WERI-Rb-1 (cell line): ENCODE measurements at regions not wholly inside any gene's neighbourhood (a gene's known extent, or its start where the extent isn't known, plus 50 kb on each side); places are given as distances from the start of the nearest gene placed in this dataset.
"Not testable (repeated sequence)": the region's sequence is repeated elsewhere in the genome, so short reads cannot be mapped to it uniquely, and the experiment has no call there.

Experiments
- DNase-seq: peaks from one replicate; pipeline ENCODE4 v3.0.0-alpha.2; 2020
- H3K27ac ChIP-seq: fragments of 250-450 bp; sonication (Bioruptor Pico); 2 replicates; pipeline ENCODE4 v1.5.1; 2020; ENCODE audit warnings: mild to moderate bottlenecking, moderate library complexity
- H3K27me3 ChIP-seq: fragments of 250-450 bp; sonication (Bioruptor Pico); 2 replicates; pipeline ENCODE4 v1.5.1; 2021; ENCODE audit warnings: mild to moderate bottlenecking, low read depth, moderate library complexity; ENCODE audit not compliant: insufficient read depth, severe bottlenecking
- H3K36me3 ChIP-seq: fragments of 250-450 bp; sonication (Bioruptor Pico); 2 replicates; pipeline ENCODE4 v1.5.1; 2020; ENCODE audit warnings: mild to moderate bottlenecking, moderate library complexity
- H3K4me3 ChIP-seq: 2 replicates; pipeline ENCODE4 v1.5.1; 2011; ENCODE audit warnings: low read depth, mild to moderate bottlenecking, control low read depth, low read length
- H3K9me3 ChIP-seq: fragments of 250-450 bp; sonication (Bioruptor Pico); 2 replicates; pipeline ENCODE4 v1.5.1; 2021; ENCODE audit warnings: mild to moderate bottlenecking, moderate library complexity; ENCODE audit not compliant: severe bottlenecking
- CTCF ChIP-seq: IDR thresholded peaks from 2 replicates; pipeline ENCODE4 v1.5.1; 2011; ENCODE audit warnings: low read depth, mild to moderate bottlenecking, control low read depth, inconsistent platforms, low read length

- Histone ChIP-seq H3K27ac (no peak overlapping the region), H3K36me3 (no peaks in the 10 kb centered on the region), H3K9me3 (no peaks in the 10 kb centered on the region), H3K4me3 (no peak overlapping the region), H3K27me3 (peaks cover 55% of the 10 kb centered on the region)
- TF ChIP-seq CTCF = no peak
- DNase-seq = no peak
Measured at GRCh38 chr2:107511970-107512789, 314.5 kb upstream of the RGPD4 start.

DNA sequence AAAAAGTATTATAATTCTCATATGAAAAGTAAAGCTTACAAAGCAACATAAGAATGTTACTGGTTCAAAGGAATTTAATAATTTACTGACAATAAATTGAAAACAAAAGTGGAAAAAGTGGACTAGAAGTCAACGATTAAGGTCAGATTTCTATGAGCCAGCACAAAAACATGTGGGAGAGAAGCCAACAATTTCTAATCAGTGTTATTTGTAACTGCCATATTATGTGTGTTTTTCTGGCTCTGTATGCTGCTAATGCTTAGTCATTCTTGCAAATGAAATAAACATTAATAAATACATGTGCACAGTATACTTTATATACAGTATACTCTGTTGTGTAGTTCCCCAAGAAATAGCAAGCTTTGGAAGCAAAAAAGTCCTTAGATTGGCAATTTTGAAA, 301.3 kb upstream of the RGPD4 start:
- H3K27me3 ChIP-seq = peaks cover 8% of the 10 kb centered on the region
- no peak overlapping the region for H3K27ac ChIP-seq
- TF ChIP-seq CTCF = no peak
- H3K9me3 ChIP-seq = no peaks in the 10 kb centered on the region
- no peaks in the 10 kb centered on the region for H3K36me3 ChIP-seq
- no peak overlapping the region for H3K4me3 ChIP-seq
- no peak for DNase-seq

DNA sequence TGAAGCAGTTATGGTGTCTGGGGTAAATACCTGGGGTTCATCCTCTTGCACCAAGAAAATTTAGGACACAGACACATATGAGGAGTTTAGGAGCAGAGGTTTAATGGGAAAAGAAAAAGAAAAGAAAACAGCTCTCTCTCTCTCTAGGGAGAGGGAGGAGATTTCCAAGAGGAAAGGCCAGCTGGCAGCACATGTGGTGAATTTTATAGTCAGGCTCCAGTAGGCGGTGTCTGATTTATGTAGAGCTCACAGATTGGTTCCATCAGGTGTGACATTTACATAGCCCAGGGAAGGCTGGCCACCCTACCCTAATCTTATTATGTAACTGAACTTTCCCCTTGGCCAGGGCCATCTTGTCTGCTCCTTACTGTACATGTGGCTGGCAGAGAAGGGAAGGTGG, 297.5 kb upstream of the RGPD4 start:
- no peak for TF ChIP-seq CTCF
- Histone ChIP-seq H3K4me3 (no peak overlapping the region), H3K27me3 (peaks cover 23% of the 10 kb centered on the region), H3K36me3 (no peaks in the 10 kb centered on the region), H3K9me3 (no peaks in the 10 kb centered on the region), H3K27ac (no peak overlapping the region)
- no peak for DNase-seq

DNA sequence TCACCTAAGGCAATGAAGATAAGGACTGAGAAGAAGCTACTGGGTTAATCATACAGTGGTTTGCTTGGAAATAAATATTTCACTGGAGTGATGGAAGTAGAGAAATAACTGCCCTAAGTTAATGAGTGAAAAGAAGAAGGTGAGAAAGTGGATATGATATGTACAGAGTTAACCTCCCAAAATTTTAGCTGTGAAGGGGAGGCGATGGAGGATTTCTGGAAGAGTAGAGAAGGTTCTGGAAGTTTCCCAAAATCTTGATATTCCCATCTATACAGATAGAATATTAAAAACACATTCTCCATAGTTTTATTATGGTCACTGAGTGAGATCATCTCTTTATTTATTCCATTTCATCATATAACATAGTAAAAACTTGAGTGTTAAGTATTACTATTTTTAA, 296.6 kb upstream of the RGPD4 start:
- Histone ChIP-seq H3K27ac (no peak overlapping the region), H3K9me3 (no peaks in the 10 kb centered on the region), H3K27me3 (peaks cover 32% of the 10 kb centered on the region), H3K4me3 (no peak overlapping the region), H3K36me3 (no peaks in the 10 kb centered on the region)
- TF ChIP-seq CTCF = no peak
- DNase-seq = no peak

DNA sequence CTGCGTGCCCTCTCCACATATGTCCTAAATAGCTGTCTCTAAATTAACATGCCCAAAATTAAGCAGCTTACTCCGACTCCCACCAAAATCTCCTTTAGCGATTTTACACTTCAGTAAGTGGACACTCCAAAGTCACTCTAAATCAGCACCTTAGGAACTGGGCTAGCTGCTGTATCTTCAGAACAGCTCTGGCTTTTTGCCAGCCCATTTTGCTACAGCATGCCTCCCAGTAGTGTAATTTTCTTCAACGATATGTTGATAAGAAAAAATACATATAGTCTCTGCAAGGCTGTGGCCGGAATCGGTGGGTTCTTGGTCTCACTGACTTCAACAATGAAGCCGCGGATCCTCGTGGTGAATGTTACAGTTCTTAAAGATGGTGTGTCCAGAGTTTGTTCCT, 291.8 kb upstream of the RGPD4 start:
- Histone ChIP-seq H3K4me3 (no peak overlapping the region), H3K36me3 (no peaks in the 10 kb centered on the region), H3K27me3 (peaks cover 57% of the 10 kb centered on the region), H3K27ac (no peak overlapping the region), H3K9me3 (no peaks in the 10 kb centered on the region)
- no peak for DNase-seq
- TF ChIP-seq CTCF = no peak

GRCh38 chr2:107535905-107536689, 290.6 kb upstream of the RGPD4 start:
- DNase-seq, H3K27ac ChIP-seq, H3K36me3 ChIP-seq, H3K9me3 ChIP-seq, H3K4me3 ChIP-seq: not testable (repeated sequence)
- H3K27me3 ChIP-seq = peaks cover 66% of the 10 kb centered on the region
